ENCODE measurements at regions not wholly inside any gene's neighbourhood (a gene's known extent, or its start where the extent isn't known, plus 50 kb on each side); places are given as distances from the start of the nearest gene placed in this dataset.
"Not testable (repeated sequence)": the region's sequence is repeated elsewhere in the genome, so short reads cannot be mapped to it uniquely, and the experiment has no call there.

- no peak overlapping the region for H3K4me3 Mint-ChIP-seq
- no peak for DNase-seq (ENCODE audit: low spot score in 2 of 2)
- peaks cover 14% of the 10 kb centered on the region for H3K36me3 Mint-ChIP-seq
- H3K9me3 Mint-ChIP-seq, result no peaks in the 10 kb centered on the region
- no peak for ATAC-seq (ENCODE audit: low read depth)
- H3K27ac Mint-ChIP-seq, result no peak overlapping the region
- no peaks in the 10 kb centered on the region for H3K27me3 Mint-ChIP-seq
- H3K4me1 Mint-ChIP-seq, result no peaks in the 10 kb centered on the region
Measured at GRCh38 chr9:80698725-80699410, 990.5 kb downstream of the TLE1 start.

GRCh38 chr9:80692751-80693150, 996.6 kb downstream of the TLE1 start:
- H3K27me3 Mint-ChIP-seq, result no peaks in the 10 kb centered on the region
- no peak for ATAC-seq (ENCODE audit: low read depth)
- no peak overlapping the region for H3K27ac Mint-ChIP-seq

GRCh38 chr9:80691229-80691628, 998.1 kb downstream of the TLE1 start:
- Mint-ChIP-seq H3K27me3 (no peaks in the 10 kb centered on the region), H3K4me3 (no peak overlapping the region), H3K36me3 (peaks cover 14% of the 10 kb centered on the region), H3K4me1 (peaks cover 3% of the 10 kb centered on the region), H3K9me3 (no peaks in the 10 kb centered on the region), H3K27ac (no peak overlapping the region)
- ATAC-seq (ENCODE audit: low read depth), result no peak
- DNase-seq (ENCODE audit: low spot score in 2 of 2), result no peak

More at GRCh38 chr9:80692751-80693150, 996.6 kb downstream of the TLE1 start:
- Mint-ChIP-seq H3K4me3 (no peak overlapping the region), H3K36me3 (peaks cover 15% of the 10 kb centered on the region), H3K9me3 (no peaks in the 10 kb centered on the region), H3K4me1 (peaks cover 3% of the 10 kb centered on the region)
- no peak for DNase-seq (ENCODE audit: low spot score in 2 of 2)

- Mint-ChIP-seq H3K4me1 (peaks cover 3% of the 10 kb centered on the region), H3K36me3 (peaks cover 14% of the 10 kb centered on the region), H3K27me3 (no peaks in the 10 kb centered on the region), H3K9me3 (no peaks in the 10 kb centered on the region), H3K27ac (no peak overlapping the region), H3K4me3 (no peak overlapping the region)
- DNase-seq (ENCODE audit: low spot score in 2 of 2) (no peak), ATAC-seq (ENCODE audit: low read depth) (no peak)
Measured at GRCh38 chr9:80690349-80690939, 998.9 kb downstream of the TLE1 start.

DNA sequence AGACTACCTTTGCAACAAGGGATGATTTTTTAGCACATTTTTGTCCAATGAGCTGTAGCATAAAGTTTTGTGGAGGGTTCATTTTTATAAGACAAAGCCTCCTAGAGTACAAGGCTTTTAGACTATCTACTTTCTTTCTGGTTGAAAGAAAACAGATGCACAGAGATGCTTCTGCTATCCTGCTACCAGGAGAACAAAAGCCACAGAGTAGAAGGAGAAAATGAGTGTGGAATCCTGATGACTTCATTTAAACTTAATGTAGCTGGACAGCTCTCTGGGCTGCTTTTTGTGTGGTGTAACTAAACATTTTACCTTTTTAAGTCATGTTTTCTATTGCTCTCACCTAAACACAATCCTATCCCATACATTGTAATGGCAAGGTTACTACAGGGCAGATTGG, 1009.4 kb downstream of the TLE1 start:
- no peak for DNase-seq (ENCODE audit: low spot score in 2 of 2)
- no peaks in the 10 kb centered on the region for H3K9me3 Mint-ChIP-seq
- no peaks in the 10 kb centered on the region for H3K4me1 Mint-ChIP-seq
- no peak for ATAC-seq (ENCODE audit: low read depth)
- H3K4me3 Mint-ChIP-seq, result no peak overlapping the region
- no peak overlapping the region for H3K27ac Mint-ChIP-seq
- H3K36me3 Mint-ChIP-seq, result peaks cover 2% of the 10 kb centered on the region
- H3K27me3 Mint-ChIP-seq, result no peaks in the 10 kb centered on the region

GRCh38 chr9:80678906-80679305, 1010.4 kb downstream of the TLE1 start:
- ATAC-seq (ENCODE audit: low read depth) (no peak), DNase-seq (ENCODE audit: low spot score in 2 of 2) (no peak)
- Mint-ChIP-seq H3K4me3 (no peak overlapping the region), H3K27me3 (no peaks in the 10 kb centered on the region), H3K36me3 (peaks cover 2% of the 10 kb centered on the region), H3K4me1 (no peaks in the 10 kb centered on the region), H3K9me3 (no peaks in the 10 kb centered on the region), H3K27ac (no peak overlapping the region)

GRCh38 chr9:80673496-80673895, 1015.9 kb downstream of the TLE1 start:
- Mint-ChIP-seq H3K9me3 (peaks cover 3% of the 10 kb centered on the region), H3K27me3 (no peaks in the 10 kb centered on the region)

GRCh38 chr9:80665479-80665878, 1023.9 kb downstream of the TLE1 start:
- no peaks in the 10 kb centered on the region for H3K27me3 Mint-ChIP-seq
- no peak overlapping the region for H3K4me3 Mint-ChIP-seq
- peaks cover 22% of the 10 kb centered on the region for H3K36me3 Mint-ChIP-seq
- ATAC-seq (ENCODE audit: low read depth) (no peak), DNase-seq (ENCODE audit: low spot score in 2 of 2) (no peak)
- H3K4me1 Mint-ChIP-seq, result peaks cover 5% of the 10 kb centered on the region
- H3K27ac Mint-ChIP-seq, result no peak overlapping the region
- H3K9me3 Mint-ChIP-seq, result peaks cover 18% of the 10 kb centered on the region

More at GRCh38 chr9:80673496-80673895, 1015.9 kb downstream of the TLE1 start:
- no peak for DNase-seq (ENCODE audit: low spot score in 2 of 2)
- H3K36me3 Mint-ChIP-seq, result peaks cover 5% of the 10 kb centered on the region
- no peak for ATAC-seq (ENCODE audit: low read depth)
- no peak overlapping the region for H3K27ac Mint-ChIP-seq
- no peak overlapping the region for H3K4me3 Mint-ChIP-seq
- no peaks in the 10 kb centered on the region for H3K4me1 Mint-ChIP-seq

DNA sequence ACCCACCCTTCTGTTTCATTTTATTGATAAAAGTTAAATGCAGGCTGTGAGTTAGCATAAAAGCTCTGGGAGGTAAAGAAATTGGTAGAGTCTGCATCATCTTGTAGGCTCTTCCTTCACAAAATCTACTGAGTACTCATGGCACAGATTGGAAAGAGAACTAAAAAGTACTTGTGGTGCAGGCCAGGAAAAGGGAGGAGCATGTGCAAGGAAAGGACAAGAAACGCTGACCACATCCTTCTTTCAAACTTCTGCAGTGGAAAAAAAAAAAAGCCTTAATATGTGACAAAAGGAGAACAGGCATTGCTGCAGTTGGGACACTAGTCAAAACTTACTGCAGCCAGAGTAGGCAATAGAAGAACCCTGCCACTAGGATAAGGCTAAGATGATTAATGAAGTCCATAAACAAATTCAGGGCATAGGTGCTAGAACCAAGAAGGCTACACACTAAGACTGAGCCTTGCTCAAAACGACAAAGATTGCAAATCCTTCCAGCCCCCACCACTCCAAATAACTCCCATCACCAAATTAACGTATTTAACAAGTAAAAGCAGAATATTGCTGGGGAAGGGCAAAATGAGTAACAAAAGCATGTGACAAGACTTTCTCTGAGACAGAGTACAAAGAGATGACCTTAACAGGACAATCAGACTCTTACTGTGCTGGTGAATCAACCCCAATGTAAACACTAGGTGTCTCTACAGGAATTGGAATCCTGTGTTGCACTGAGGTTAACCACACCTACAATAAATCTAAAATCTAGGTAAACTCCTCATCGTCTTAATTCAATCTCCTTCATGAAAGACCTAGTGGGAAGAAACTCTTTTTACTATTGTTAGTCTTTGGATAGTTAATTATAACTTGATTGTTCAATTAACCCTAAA, 1024.8 kb downstream of the TLE1 start:
- Mint-ChIP-seq H3K27ac (no peak overlapping the region), H3K4me3 (no peak overlapping the region), H3K27me3 (no peaks in the 10 kb centered on the region), H3K4me1 (peaks cover 5% of the 10 kb centered on the region), H3K36me3 (peaks cover 20% of the 10 kb centered on the region), H3K9me3 (peaks cover 17% of the 10 kb centered on the region)
- DNase-seq (ENCODE audit: low spot score in 2 of 2) (no peak), ATAC-seq (ENCODE audit: low read depth) (no peak)

DNA sequence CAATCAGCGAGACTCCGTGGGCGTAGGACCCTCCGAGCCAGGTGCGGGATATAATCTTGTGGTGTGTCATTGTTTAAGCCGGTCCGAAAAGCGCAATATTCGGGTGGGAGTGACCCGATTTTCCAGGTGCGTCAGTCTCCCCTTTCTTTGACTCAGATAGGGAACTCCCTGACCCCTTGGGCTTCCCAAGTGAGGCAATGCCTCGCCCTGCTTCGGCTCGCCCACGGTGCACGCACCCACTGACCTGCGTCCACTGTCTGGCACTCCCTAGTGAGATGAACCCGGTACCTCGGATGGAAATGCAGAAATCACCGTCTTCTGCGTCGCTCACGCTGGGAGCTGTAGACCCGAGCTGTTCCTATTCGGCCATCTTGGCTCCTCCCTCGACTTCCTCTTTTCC, 1029.6 kb downstream of the TLE1 start:
- H3K9me3 Mint-ChIP-seq; H3K27me3 Mint-ChIP-seq; ATAC-seq (ENCODE audit: low read depth); DNase-seq (ENCODE audit: low spot score in 2 of 2); H3K4me1 Mint-ChIP-seq; H3K4me3 Mint-ChIP-seq; H3K27ac Mint-ChIP-seq: not testable (repeated sequence)
- H3K36me3 Mint-ChIP-seq, result peaks cover 15% of the 10 kb centered on the region

DNA sequence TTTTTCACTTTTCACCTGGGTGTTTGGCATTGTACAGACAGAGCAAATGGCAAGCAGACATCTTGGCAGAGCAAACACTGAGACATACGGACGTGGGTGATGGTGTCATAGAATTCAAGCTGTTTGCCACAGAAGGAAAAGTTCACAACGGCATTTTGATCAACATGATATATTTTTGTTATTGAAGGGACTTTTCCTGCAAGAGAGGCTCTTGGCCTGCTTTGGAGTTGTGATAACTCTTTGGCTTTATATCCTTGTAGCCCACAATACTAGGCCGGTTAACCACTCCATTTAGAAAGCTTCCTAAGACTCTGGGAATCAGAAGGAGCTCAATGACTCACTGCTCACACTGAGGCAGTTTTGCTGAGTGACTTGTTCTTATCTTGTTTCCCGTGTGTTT, 1038.3 kb downstream of the TLE1 start:
- Mint-ChIP-seq H3K27me3 (no peaks in the 10 kb centered on the region), H3K36me3 (peaks cover 6% of the 10 kb centered on the region), H3K27ac (no peak overlapping the region), H3K4me3 (no peak overlapping the region), H3K4me1 (no peaks in the 10 kb centered on the region), H3K9me3 (peaks cover 1% of the 10 kb centered on the region)
- ATAC-seq (ENCODE audit: low read depth), result no peak
- DNase-seq (ENCODE audit: low spot score in 2 of 2), result no peak

DNA sequence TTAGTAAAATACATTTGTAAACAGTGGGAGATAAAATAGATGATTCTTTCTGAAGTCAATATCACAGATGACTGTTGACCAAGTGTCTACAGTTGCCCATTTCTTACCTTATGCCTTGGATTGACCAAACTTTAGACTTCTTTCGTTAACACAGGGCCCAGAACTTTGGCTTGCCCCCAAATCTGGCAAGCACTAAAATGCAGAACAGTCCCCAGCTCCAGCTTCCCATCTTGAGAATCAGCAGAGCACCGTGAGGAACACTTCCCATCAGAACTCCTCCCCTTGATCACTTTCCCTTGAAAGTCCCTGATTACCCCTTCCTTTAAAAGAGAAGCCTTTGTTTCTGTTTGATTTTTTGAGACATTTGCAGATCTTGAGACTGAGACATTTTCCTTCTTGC, 1039.9 kb downstream of the TLE1 start:
- DNase-seq (ENCODE audit: low spot score in 2 of 2) (no peak), ATAC-seq (ENCODE audit: low read depth) (no peak)
- Mint-ChIP-seq H3K9me3 (peaks cover 2% of the 10 kb centered on the region), H3K4me1 (no peaks in the 10 kb centered on the region), H3K27ac (no peak overlapping the region), H3K36me3 (peaks cover 8% of the 10 kb centered on the region), H3K4me3 (no peak overlapping the region), H3K27me3 (no peaks in the 10 kb centered on the region)

- Mint-ChIP-seq H3K9me3 (peaks cover 4% of the 10 kb centered on the region), H3K4me1 (no peaks in the 10 kb centered on the region), H3K27me3 (no peaks in the 10 kb centered on the region), H3K27ac (no peak overlapping the region), H3K36me3 (peaks cover 9% of the 10 kb centered on the region), H3K4me3 (no peak overlapping the region)
- no peak for DNase-seq (ENCODE audit: low spot score in 2 of 2)
- ATAC-seq (ENCODE audit: low read depth), result no peak
Measured at GRCh38 chr9:80649001-80649420, 1040.3 kb downstream of the TLE1 start.

GRCh38 chr9:80648336-80648735, 1041.0 kb downstream of the TLE1 start:
- DNase-seq (ENCODE audit: low spot score in 2 of 2) (no peak), ATAC-seq (ENCODE audit: low read depth) (no peak)
- Mint-ChIP-seq H3K27me3 (no peaks in the 10 kb centered on the region), H3K36me3 (peaks cover 9% of the 10 kb centered on the region), H3K4me1 (no peaks in the 10 kb centered on the region), H3K4me3 (no peak overlapping the region), H3K27ac (no peak overlapping the region), H3K9me3 (peaks cover 4% of the 10 kb centered on the region)

Data from memory B cell (primary cell).